ENCODE measurements at regions not wholly inside any gene's neighbourhood (a gene's known extent, or its start where the extent isn't known, plus 50 kb on each side); places are given as distances from the start of the nearest gene placed in this dataset.

- TF ChIP-seq EZH2phosphoT487 (conservative IDR thresholded peaks at IDR 0.05; ENCODE audit: low read length) = no peak
- TF ChIP-seq CTCF (IDR thresholded peaks at IDR 0.05; ENCODE audit: insufficient read depth, low read length, poor library complexity, severe bottlenecking) = no peak
These were observed 120.3 kb upstream of the DKK2 start for GRCh38 chr4:107156443-107156842.

Data from SU-DHL-6 (cell line).